COLO668 (cell line): ENCODE measurements at regions not wholly inside any gene's neighbourhood (a gene's known extent, or its start where the extent isn't known, plus 50 kb on each side); places are given as distances from the start of the nearest gene placed in this dataset.

Experiments used
- DNase-seq: peaks from one replicate; lab custom pipeline; 2025; ENCODE audit not compliant: unreplicated experiment; lab: John Stamatoyannopoulos, UW

DNA sequence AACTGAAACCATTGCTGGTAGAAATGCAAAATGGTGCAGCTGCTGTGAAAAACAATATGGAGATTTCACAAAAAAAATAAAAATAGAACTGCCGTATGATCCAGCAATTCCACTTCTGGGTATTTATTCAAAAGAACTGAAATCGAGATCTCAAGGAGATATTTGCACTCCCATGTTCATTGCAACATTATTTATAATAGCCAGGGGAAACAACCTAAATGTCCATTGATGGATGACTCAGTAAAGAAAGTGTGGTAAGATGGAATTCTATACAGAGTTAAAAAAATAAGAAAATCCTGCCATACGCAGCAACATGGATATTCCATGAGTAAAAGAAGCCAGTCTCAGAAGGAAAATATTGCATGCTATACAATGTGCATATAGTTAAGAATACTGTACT is 290.6 kb upstream of the GHITM start:
- DNase-seq: no peak

DNA sequence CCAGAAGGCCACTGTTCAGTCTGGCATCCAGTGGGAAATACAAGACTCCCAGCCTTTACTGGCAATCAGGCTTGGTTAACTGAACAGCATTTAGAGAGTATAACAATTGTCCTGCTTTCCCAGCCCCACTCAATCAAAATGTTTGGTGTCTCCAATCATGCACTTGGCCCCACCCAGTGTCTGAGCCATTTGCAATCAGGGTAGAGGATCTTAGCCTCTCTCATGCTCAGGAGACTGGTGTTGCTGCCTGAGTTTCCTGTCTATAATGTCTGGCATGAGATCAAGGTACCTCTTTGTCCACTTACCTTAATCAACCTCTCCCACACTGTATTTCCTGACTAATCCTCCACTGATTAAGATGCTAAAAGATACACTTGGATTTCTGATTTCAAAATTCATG is 290.2 kb upstream of the GHITM start:
- DNase-seq: no peak

DNA sequence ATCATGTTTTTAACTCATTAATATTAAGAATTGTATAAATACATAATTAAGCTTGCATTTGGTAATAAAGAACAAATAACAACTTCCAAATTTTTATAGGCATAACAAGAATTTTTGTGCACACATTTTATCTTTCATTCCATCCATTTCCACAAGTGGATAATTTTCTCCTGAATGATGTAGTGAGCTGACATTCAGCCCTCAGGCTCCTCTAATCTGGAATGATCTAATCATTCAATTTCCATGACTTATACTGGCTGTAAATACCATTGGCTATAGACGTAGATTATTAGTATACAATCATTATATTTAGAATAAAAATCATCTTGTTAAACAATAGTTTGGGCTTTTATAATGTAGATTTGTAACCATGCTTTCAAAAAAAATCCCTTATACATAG is 287.2 kb upstream of the GHITM start:
- DNase-seq: no peak

DNA sequence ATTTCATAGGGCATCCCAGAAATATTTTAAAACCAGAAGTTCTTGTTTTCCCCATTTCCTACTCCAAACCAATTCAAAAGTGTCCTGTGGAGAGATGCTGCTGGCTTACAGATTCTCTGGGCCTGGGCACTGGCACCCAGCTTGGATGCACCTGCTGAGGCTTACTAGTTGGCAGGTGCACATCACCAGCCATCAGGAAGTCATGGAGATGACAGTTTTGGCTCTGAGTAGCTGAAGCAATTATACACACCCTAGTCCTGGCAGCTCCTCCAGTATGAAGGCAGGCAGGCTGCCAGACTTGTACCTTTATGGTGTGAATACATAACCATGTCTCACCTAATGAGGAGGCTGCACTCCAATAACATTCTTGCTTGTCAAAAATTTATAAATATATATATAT is 276.6 kb upstream of the GHITM start:
- no peak for DNase-seq

DNA sequence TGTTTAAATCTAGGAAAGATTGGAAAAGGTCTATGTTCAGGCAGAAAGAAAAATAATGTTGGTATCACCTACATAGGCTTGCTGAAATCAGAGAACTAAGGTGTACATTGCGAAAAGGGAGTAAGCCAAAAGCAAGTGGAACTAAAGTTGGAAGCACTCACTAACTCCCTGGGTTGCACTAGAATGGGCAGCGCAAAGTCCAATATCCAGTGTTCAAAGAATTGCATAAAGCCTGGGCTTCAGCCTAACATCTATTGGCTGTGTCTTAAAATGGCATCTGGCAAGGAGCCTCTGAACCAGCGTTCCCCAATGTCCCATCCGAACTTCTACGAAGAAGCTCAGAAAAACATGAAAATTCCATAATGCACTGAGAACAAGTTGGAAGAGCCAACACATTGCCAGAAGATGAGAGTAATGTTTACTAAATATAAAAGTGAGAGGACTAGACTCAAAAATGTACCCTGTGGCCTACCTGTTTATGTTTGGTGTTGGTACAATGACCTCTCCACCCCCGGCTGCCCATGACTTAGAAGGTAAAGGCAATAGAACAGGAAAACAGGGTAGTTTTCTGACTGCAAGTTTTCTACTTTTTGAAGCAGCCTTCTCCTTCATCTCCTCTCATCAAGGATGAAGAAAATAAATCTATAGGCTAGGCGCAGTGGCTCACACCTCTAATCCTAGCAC is 275.9 kb upstream of the GHITM start:
- no peak for DNase-seq

DNA sequence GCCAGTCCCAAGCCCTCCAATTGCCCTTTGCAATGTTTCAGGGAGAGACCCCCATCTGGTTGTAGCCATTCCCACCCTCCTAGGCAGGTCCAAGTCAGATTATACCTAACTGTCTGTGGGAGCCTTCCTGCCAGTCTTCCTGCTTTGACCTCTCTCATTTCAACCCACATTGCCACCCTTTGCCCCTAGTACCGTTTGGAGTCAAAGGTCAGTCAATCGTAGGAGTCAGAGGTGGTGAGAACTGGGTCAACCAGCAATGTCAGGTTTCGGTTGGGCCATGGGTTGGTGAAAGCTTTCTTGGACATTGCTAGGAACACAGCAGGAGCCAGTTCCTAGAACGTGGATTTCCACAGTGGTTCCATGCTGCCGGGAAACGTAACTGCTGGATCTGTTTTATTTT is 269.4 kb upstream of the GHITM start:
- DNase-seq: no peak

DNA sequence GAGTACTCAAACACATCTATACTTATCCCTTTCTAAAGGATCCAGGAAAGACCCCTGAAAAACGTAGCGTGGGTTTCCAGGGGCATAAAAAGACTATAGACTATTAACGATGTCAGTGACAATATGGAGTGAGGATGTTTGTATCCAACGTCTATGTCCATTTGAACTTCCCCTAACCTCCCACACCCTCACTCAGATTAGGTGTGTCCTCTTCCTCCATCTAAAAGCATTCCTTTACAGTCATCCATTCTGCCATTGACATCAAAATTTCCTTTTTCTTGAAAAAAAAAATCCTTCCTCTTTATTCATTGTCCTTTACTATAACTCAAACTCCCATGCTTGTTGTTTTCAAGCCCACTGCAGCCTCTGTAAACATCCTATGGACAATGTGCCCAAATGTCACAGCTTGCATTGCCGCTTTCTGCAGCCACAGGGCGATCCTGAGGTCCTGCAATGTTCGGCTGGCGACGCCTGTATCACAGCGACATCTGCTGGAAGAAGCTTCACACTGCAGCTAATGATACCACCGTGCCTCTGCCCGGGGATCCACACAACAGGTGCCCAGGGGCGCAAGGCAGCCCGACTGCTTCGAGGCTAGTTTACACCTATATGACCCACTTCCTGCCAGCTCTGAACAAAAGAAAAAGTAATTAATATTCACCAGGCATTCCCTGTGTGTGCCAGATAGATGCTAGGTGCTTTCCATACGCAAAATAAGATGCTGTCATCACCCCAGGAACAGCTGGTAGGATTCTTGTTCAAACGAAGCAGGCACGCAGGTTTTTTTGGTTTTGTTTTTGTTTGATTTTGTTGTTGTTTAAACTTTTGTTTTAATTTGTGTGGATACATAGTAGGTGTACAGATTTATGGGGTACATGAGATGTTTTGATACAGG is 267.9 kb upstream of the GHITM start:
- DNase-seq: peak; percentile 57

DNA sequence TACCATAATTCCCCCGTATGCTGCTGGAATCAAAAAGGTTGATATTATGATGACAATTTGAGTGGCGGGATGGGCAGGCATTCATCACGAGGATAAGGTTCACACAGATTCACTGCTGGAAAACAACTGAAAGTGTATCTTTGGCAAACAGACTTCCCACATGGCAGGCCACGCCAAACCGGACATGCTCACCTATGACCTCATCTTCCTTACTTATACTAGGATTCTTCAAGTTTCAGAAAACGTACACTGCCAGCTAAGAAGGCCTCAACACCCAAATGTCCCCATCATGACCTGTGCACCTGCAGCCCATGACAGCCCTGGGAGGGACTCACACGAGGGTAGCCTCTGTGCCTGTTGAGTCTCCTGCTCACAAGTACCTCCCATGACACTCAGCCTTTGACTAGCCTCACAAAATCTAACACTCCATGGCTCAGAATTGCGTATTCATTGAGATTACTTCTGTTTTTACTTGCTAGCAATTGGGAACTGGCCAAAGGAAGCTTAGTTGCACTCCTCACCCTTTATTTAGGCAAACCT is 259.0 kb upstream of the GHITM start:
- no peak for DNase-seq

DNA sequence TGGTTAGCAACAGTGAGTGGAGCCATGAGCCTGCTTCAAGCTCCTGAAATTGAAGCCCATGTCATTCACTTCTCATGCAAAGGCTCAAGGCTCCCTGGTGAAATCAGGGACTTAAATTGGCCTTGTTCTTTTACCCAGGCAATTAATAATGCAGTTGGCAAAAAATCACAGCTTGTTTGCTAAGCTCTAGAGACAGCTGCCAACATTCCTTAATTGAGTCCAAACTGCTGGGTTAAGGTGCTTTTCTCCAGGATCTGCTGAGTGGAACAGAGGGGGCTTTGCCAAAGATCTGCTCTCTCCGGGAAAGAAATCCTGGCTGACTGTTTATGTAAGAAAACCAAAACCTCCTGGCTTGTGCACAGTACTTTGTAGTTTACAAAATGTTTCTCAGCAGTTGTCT is 257.6 kb upstream of the GHITM start:
- DNase-seq: no peak

DNA sequence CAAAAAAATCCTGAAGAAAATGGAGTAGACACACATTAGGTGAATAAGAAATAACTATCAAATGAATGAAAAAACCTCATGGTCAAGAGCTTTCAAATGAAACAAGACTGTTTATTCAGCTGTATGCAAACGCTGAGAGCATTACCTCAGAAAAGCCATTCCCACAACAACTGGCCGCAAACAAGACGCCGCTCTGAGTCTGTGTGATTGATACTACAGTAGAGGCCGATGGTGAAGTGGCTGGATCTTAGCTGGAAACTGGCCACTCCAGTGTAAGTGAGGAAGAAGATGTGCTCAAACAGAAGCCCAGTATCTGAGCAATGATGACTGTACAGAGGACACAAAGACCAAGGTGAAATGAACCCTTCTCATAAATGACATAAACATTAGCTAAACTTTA is 252.4 kb upstream of the GHITM start:
- no peak for DNase-seq

DNA sequence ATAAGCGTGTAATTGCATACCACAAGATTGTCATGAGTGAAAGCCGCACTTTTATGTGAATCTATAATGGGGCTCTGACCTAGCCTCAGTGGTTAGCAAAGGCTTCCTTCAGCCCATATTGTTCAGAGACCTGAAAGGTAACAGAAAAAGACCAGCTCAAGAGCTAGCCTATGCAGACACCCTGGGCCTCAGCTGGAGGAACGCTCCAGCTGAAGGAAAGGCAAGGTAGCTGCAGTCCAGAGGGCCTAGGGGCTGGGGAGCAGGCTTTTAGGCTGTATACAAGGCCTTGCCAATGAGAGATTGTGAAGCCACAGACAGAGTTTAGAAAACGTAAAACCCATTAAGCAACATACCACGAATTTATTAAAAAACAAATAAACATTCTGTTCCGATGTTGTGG is 246.6 kb upstream of the GHITM start:
- no peak for DNase-seq

DNA sequence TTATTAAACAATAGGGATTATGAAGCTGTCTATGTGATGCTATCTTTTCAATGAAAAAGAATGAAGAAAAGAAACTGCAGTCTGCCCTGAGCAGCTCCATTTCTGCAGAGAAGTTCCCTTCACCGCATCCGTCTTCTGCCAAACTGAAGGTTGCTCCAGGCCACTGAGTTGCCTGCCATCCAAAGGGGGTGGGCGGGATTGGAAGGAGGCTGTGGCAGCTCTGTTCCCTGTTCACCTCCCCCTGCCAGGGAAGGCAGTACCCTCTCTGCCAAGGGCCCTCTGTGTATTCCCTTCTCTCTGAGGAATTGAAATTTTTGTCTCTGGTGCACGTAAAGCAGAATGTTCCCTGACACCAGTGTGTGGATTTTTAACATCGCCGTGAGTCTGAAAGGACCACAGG is 243.1 kb upstream of the GHITM start:
- no peak for DNase-seq

DNA sequence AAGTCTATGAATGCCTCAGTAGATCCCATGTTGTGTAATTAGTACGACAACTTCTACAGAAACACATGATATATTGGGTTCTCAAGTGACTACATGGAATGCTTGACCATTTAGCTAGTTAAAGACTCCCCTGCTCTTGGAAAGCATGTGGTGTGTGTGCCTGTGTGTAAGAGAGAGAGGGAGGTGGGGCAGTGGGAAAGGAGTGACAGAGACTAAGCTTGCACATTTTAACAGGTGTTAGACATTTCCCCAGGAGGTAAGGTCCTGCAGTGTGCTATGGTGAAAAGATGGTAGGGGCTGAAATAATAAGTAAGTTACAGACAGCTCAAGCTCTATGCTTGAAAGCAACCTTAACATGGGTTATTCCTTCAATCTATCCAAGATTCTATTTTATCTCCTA is 241.7 kb upstream of the GHITM start:
- no peak for DNase-seq

DNA sequence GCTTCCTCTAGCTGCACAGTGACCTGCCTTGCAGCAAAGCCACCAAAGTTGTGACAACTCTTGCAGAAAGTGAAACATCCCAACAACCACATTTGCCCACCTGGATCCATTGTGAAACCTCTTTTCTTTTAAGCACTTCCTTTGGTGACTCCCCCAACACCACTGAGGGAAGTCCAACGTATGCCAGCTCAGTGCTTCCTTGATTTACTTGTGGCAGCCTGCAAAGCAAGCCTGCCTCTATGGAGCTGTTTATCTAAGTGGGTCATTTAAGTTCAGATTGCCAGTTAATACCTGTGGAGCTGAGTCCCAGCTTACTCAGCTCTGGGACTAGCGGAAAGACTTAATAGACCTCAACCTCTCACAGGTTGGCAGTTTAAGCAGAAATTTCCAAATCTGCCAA is 230.8 kb upstream of the GHITM start:
- DNase-seq: no peak

DNA sequence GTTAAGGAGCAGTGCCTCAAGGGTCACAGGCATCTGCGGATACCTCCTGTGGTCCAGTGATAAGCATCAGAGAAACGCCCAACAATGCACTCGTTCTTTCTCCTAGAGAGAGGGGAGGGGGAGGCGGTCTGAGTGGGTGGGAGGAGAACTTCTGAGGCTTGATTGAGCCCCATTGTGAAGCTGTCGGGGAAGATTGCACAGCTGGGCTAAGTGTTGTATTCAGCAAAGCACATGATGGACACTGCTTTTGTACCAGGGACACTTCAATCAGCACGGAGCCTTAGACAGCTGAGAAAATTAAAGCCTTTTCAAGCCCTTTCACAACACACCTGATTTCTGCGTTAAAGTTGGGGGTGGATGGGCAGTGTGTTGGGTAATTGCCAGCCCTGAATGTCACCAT is 230.3 kb upstream of the GHITM start:
- DNase-seq: no peak

DNA sequence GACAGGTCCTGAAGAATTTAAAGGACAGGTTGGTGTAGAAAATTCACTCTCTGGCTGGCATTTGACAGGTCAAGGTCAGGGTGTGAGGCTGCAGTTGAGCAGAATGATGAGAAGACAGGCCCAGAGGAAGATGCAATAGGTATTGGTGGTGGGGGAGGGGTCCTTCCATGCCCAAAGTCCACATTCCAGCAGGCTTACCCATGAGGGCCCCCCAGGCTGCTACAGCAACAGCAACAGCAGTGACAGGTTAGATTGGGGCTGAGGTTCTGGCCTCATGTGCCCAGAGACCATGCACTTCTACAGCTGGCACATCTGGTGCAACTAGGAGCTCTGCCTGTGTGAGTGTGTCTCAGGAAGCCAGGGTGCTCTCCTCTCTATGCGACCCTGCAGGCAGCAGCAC is 223.5 kb upstream of the GHITM start:
- DNase-seq: no peak

DNA sequence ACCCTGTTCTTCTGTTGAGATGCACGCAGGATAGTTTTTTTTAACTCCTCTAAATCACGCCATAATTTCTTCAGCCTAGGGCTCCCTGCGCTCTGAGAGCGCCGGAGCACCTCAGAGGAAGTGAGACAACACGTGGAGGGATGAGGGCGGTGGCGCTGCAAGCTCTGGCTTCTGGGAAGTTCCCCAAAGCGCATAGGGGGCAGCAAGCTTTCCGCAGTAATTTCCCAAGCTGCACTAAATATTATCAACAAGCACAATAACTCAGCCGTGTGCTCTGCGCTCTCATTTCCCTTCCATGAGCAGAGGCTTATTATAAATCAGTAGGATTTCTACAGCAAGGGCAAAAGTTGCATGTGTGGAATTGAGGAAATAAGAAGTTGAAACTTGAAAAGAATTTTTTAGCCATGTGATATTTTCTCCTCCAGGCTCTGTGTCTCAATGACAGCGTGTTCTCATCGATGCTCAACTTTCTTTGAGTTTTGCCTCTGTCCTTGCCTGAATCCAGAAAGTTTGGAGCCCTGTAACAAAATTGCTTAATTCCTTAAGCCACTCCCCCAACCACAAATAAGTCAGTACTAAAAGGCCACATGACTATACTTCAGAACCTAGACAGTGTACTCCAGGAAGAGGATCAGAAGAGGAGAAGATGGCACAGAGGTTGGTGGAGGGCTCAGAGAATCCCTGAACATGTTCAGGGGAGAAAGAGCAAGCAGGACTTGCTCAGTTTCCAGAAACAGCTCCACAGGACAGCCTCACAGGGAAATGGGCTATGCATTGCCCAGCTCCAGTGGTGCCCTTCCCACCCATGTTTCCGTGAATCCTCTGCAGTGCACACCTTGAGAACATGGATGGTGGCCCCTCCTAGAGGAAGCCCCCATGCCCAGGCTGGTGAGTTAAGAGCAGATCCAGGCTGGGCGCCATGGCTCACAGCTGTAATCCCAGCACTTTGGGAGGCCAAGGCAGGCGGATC is 221.5 kb upstream of the GHITM start:
- DNase-seq: no peak

DNA sequence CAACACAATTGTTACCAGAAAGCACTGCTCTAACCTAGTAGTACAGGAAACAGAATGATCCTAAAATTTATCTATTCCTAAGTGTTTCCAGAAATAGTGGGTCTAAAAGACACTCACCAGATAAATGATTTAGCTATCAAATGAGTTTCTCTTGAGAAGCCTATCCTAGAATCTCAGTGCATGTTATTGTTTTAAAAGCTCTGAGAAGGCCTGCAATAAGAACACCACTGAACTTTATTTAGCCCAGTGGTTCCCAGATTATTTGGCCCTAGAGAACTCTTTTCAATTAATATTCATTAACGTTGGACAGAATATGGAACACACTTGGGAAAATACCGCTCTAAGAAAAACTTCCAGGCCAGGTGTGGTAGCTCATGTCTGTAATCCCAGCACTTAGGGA is 220.1 kb upstream of the GHITM start:
- DNase-seq: no peak

DNA sequence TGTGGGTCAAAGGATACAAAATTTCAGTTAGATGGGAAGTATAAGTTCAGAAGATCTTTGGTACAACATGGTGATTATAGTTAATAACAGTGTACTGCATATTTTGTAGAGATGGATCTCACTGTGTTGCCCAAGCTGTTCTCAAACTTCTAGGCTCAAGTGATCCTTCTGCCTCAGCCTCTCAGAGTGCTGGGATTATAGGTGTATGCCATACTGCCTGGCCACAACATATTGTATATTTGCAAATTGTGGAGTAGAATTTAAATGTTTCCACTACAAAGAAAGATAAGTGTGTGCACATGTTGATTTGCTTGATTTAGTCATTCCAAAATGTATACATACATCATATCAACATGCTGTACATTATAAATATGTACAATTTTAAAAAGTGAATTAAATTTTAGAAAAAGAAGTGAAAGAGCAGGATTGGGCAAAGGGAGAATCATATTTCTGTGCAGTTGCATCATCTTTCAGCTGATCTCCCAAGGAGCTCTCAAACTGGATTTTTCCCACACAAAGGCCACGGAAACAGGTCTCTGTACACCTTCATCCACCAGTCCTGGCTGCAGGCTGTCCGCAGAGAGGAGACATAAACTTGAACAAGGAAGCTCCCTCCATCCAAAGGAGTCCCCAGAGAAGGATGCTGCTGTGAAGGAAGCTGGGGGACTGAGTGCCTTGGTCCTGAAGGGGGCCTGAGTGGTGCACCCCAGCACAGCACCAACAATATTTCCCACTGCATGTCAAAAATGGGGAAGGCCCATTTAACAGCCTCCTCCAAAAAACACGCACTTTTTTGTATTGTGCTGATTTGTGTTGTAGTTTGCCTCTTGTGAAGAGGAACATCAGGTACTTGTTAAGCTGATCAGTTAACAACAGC is 217.1 kb upstream of the GHITM start:
- no peak for DNase-seq

DNA sequence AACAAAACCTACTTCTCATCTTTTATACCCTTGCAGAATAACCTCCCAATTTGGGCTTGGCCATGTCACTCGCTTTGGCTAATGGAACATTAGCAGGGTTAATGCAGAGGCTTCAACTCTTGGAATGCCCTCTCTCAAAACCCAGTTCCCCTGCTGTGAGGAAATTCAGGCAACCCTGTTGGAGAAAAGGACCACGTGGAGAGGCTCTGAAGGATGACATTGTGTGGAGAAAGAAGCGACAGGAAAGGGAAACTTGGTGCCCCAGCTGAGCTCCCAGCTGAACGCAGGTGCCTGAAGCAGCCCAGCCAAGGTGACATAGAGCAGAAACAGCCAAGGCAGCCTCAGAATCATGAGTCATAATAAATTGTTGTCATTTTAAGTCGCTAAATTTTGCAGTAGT is 214.2 kb upstream of the GHITM start:
- DNase-seq: no peak
